ENCODE measurements at regions not wholly inside any gene's neighbourhood (a gene's known extent, or its start where the extent isn't known, plus 50 kb on each side); places are given as distances from the start of the nearest gene placed in this dataset.

DNA sequence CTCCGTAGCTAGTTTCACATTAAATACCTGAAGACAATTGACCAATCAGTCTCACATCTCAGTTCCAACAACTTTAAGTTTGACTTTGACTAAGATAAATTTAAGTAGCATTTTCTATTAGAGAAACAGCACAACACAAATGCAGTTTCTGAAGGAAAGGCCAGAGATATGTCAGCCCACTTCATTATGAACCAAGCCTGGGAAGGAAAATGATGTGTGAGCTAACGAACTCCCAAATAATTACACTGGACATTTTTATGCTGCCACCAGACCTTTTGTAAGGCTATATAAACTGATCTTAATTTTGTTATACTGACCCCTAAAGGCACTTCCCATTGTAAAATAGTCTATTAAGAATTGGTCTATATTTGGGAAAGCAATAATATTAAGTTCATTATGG lies 57.9 kb upstream of the DACH1 start:
- H3K4me1 Mint-ChIP-seq (ENCODE audit: unreplicated experiment), result no peaks in the 10 kb centered on the region
- DNase-seq (ENCODE audit: extremely low spot score, unreplicated experiment), result no peak
- no peaks in the 10 kb centered on the region for H3K36me3 Mint-ChIP-seq (ENCODE audit: unreplicated experiment)
- TF ChIP-seq CTCF (IDR thresholded peaks at IDR 0.05), result no peak
- H3K27ac Mint-ChIP-seq (ENCODE audit: unreplicated experiment), result no peak overlapping the region
- no peaks in the 10 kb centered on the region for H3K27me3 Mint-ChIP-seq (ENCODE audit: unreplicated experiment)
- no peaks in the 10 kb centered on the region for H3K9me3 Mint-ChIP-seq (ENCODE audit: unreplicated experiment)
- H3K4me3 Mint-ChIP-seq (ENCODE audit: unreplicated experiment), result no peak overlapping the region

GRCh38 chr13:71922194-71922593 lies 55.2 kb upstream of the DACH1 start:
- no peak for DNase-seq (ENCODE audit: extremely low spot score, unreplicated experiment)
- Mint-ChIP-seq H3K27ac (ENCODE audit: unreplicated experiment) (no peak overlapping the region), H3K27me3 (ENCODE audit: unreplicated experiment) (no peaks in the 10 kb centered on the region), H3K4me1 (ENCODE audit: unreplicated experiment) (no peaks in the 10 kb centered on the region), H3K4me3 (ENCODE audit: unreplicated experiment) (no peak overlapping the region), H3K36me3 (ENCODE audit: unreplicated experiment) (no peaks in the 10 kb centered on the region), H3K9me3 (ENCODE audit: unreplicated experiment) (no peaks in the 10 kb centered on the region)
- TF ChIP-seq CTCF (IDR thresholded peaks at IDR 0.05), result no peak

All from osteocyte (in vitro differentiated cells).